ENCODE measurements at regions not wholly inside any gene's neighbourhood (a gene's known extent, or its start where the extent isn't known, plus 50 kb on each side); places are given as distances from the start of the nearest gene placed in this dataset.

GRCh38 chr1:30411206-30411605 is 312.2 kb downstream of the MATN1 start (continued):
- TF ChIP-seq ZFP91 (CRISPR knock-in tag; IDR thresholded peaks at IDR 0.05; ENCODE audit: borderline replicate concordance) (no peak), TCF12 (IDR thresholded peaks at IDR 0.05) (no peak), TCF12 (CRISPR knock-in tag; IDR thresholded peaks at IDR 0.05) (no peak), ZNF350 (CRISPR knock-in tag; IDR thresholded peaks at IDR 0.05; ENCODE audit: borderline replicate concordance, low read depth) (no peak), ZFP82 (CRISPR knock-in tag; IDR thresholded peaks at IDR 0.05; ENCODE audit: borderline replicate concordance) (no peak), ZNF253 (CRISPR knock-in tag; IDR thresholded peaks at IDR 0.05; ENCODE audit: borderline replicate concordance) (no peak), ZNF547 (CRISPR knock-in tag; IDR thresholded peaks at IDR 0.05) (no peak), ZNF709 (CRISPR knock-in tag; IDR thresholded peaks at IDR 0.05) (no peak), KMT2A (CRISPR knock-in tag; IDR thresholded peaks at IDR 0.05) (no peak), NFAT5 (CRISPR knock-in tag; IDR thresholded peaks at IDR 0.05) (no peak), RFXANK (CRISPR knock-in tag; IDR thresholded peaks at IDR 0.05) (no peak), ZNF678 (CRISPR knock-in tag; IDR thresholded peaks at IDR 0.05) (no peak), GTF2F1 (IDR thresholded peaks at IDR 0.05; ENCODE audit: low read length) (no peak), CREB1 (IDR thresholded peaks at IDR 0.05) (no peak), CREB1 (CRISPR knock-in tag; IDR thresholded peaks at IDR 0.05) (no peak), ZNF879 (CRISPR knock-in tag; IDR thresholded peaks at IDR 0.05) (no peak), TOE1 (CRISPR knock-in tag; IDR thresholded peaks at IDR 0.05) (no peak), ZNF430 (CRISPR knock-in tag; IDR thresholded peaks at IDR 0.05) (no peak)
